HEK293T (cell line): ENCODE measurements at regions not wholly inside any gene's neighbourhood (a gene's known extent, or its start where the extent isn't known, plus 50 kb on each side); places are given as distances from the start of the nearest gene placed in this dataset.

ENCODE experiments used
- FOXK2 ChIP-seq: fragments of 450-650 bp; IDR thresholded peaks from 2 replicates; pipeline ENCODE4 v1.6.1; 2016; ENCODE audit warnings: mild to moderate bottlenecking
- HDGF ChIP-seq: fragments of 450-650 bp; IDR thresholded peaks from 2 replicates; pipeline ENCODE4 v1.6.1; 2017; ENCODE audit warnings: antibody characterized with exemption, borderline replicate concordance
- LEF1 ChIP-seq: fragments of 450-650 bp; IDR thresholded peaks from 2 replicates; pipeline ENCODE4 v1.6.1; 2017; ENCODE audit warnings: mild to moderate bottlenecking, borderline replicate concordance
- NFRKB ChIP-seq: fragments of 450-650 bp; IDR thresholded peaks from 2 replicates; pipeline ENCODE4 v1.6.1; 2016; ENCODE audit warnings: mild to moderate bottlenecking, moderate library complexity
- SP1 ChIP-seq: fragments of 450-650 bp; IDR thresholded peaks from 2 replicates; pipeline ENCODE4 v1.6.1; 2017
- SUZ12 ChIP-seq: fragments of 450-650 bp; IDR thresholded peaks from 2 replicates; pipeline ENCODE4 v1.6.1; 2016; ENCODE audit warnings: mild to moderate bottlenecking
- TF ChIP-seq, protein P1 (sequence below): fragments of 450-650 bp; IDR thresholded peaks from 2 replicates; pipeline ENCODE4 v1.6.1; 2016

DNA sequence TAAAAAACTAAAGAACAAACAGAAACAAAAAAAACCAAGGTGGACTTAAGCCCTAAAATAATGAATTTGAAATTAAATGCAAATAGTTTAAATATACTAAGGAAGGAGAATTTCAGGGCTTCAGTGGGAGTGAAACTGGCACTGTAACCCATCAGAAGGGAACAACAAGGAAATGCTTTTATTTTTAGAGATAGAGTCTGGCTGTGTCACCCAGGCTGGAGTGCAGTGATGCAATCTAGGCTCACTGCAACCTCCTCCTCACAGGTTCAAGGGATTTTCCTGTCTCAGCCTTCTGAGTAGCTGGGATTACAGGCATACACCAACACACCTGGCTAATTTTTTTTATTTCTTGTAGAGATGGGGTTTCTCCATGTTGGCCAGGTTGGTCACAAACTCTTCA is 625.2 kb upstream of the CDH8 start:
- TF ChIP-seq FOXK2: no peak
- no peak for TF ChIP-seq HDGF
- no peak for TF ChIP-seq NFRKB
- no peak for TF ChIP-seq SUZ12
- TF ChIP-seq SP1: no peak
- no peak for TF ChIP-seq LEF1
- TF ChIP-seq, protein P1, sequence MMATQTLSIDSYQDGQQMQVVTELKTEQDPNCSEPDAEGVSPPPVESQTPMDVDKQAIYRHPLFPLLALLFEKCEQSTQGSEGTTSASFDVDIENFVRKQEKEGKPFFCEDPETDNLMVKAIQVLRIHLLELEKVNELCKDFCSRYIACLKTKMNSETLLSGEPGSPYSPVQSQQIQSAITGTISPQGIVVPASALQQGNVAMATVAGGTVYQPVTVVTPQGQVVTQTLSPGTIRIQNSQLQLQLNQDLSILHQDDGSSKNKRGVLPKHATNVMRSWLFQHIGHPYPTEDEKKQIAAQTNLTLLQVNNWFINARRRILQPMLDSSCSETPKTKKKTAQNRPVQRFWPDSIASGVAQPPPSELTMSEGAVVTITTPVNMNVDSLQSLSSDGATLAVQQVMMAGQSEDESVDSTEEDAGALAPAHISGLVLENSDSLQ: no peak
